ENCODE measurements at regions not wholly inside any gene's neighbourhood (a gene's known extent, or its start where the extent isn't known, plus 50 kb on each side); places are given as distances from the start of the nearest gene placed in this dataset.
A peak's percentile ranks its signal among the peaks of the same experiment; 100 is the strongest.

DNA sequence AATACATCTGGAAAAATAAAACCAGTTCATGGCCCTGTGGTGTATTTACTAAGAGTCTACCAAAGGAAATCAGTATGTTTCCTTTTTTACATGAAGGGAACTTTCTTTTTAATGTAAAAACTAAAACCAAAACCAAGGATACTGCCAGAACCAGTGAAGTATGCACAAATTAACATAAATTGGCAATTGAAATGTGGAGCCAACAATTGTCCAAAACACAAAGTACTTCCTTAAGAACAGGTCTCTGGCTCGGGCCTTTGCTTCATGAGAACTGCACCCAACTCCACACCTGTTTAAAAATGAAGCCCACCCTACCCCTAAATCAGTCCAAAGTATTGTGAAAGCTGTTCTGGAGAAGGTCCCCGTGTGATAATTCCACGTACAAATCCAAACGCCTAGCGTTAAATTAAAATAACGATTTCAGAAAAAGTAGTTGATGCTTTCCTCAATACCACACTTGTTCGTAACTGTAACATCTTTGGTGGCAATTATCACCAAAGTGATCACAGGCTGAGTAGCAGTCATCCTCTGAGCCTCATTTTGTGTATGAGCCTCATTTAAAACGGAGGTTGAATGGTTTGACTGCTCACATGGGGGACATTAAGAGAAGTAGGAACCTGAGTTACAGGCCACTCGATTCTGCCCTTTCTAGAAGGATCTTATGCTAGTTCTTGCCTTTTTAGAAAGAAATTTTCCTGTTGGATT is 93.0 kb downstream of the GEMIN8 start:
- Histone ChIP-seq H3K9me3 (ENCODE audit: control insufficient read depth, insufficient read depth, low read length) (no peaks in the 10 kb centered on the region), H3K27ac (ENCODE audit: low read depth, low read length) (peak overlapping the region; percentile 71), H3K27me3 (ENCODE audit: control insufficient read depth, insufficient read depth, low read length) (no peaks in the 10 kb centered on the region), H3K4me3 (ENCODE audit: low read depth, low read length) (peak overlapping the region; percentile 79), H3K9ac (ENCODE audit: low read depth, low read length) (peak overlapping the region; percentile 80), H3K36me3 (ENCODE audit: control insufficient read depth, insufficient read depth, low read length) (peaks cover 30% of the 10 kb centered on the region), H3K4me1 (ENCODE audit: control insufficient read depth, insufficient read depth, low read length) (peaks cover 82% of the 10 kb centered on the region)

DNA sequence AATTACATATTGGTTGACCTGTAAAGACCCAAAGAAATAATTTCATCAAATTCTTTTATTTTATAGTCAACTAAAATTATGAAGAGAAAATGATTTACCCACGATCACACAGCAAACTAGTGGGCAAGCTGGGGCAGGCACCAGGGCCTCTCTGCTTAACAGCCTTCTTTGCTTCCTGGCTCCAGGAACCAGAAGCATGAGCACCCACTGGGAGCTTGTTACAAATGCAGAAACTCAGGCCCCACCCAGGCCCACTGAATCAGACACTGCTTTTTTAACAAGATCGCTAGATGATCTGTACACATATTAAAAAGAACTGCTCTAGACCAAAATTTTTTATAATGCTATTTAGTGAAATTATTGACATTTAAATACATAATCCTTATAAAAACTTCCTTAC is 95.0 kb downstream of the GEMIN8 start:
- Histone ChIP-seq H3K4me1 (ENCODE audit: control insufficient read depth, insufficient read depth, low read length) (peaks cover 64% of the 10 kb centered on the region), H3K4me3 (ENCODE audit: low read depth, low read length) (peak overlapping the region; percentile 11; the same call in 1 of the 2 replicates), H3K9me3 (ENCODE audit: control insufficient read depth, insufficient read depth, low read length) (no peaks in the 10 kb centered on the region), H3K9ac (ENCODE audit: low read depth, low read length) (peak overlapping the region; percentile 27; the same call in 1 of the 2 replicates), H3K27ac (ENCODE audit: low read depth, low read length) (no peak overlapping the region), H3K27me3 (ENCODE audit: control insufficient read depth, insufficient read depth, low read length) (no peaks in the 10 kb centered on the region), H3K36me3 (ENCODE audit: control insufficient read depth, insufficient read depth, low read length) (peaks cover 30% of the 10 kb centered on the region)

DNA sequence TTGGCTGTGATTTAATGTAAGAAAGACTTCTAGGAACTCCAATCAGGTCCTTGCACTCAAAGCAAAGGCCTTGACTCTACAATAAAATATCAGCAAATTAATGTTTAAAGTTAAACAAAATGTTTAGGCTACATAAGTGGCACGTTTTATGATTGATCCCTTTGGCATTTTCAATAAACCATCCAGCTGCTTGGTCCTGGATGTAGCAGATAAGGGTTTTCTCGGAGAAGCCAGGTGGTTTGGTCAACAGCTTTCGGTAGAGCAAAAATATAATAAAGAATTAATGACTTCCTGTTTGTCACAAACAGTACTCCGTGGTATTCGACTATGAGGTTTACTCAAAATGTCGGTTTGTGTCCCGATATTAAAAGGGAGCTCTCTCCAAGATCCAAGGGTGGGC is 95.8 kb downstream of the GEMIN8 start:
- no peak overlapping the region for H3K4me3 ChIP-seq (ENCODE audit: low read depth, low read length)
- peaks cover 30% of the 10 kb centered on the region for H3K36me3 ChIP-seq (ENCODE audit: control insufficient read depth, insufficient read depth, low read length)
- H3K4me1 ChIP-seq (ENCODE audit: control insufficient read depth, insufficient read depth, low read length) = peaks cover 65% of the 10 kb centered on the region
- peak overlapping the region; percentile 25 for H3K27ac ChIP-seq (ENCODE audit: low read depth, low read length)
- H3K27me3 ChIP-seq (ENCODE audit: control insufficient read depth, insufficient read depth, low read length) = no peaks in the 10 kb centered on the region
- H3K9ac ChIP-seq (ENCODE audit: low read depth, low read length) = 0 out of 2 replicates have a peak overlapping the region, but pooled peaks have one; percentile 27
- no peaks in the 10 kb centered on the region for H3K9me3 ChIP-seq (ENCODE audit: control insufficient read depth, insufficient read depth, low read length)

DNA sequence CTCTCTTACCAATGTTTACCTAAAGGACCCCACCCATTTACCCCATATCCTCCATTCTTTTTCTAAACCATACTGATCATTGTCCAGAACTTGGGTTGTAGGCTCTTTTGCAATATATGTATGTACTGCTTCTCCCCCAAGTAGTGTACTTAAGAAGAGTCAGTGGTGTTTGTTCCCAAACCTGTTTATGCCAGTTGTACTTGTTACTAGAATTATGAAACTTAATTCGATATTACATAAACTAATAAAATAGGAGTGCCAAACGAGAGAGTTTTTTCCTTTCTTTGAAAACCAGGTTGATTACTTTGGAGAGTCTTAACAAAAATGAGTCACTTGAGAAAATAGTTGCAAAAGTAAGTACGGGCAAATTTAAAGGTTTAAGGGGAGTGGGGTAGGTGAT is 96.3 kb downstream of the GEMIN8 start:
- Histone ChIP-seq H3K9ac (ENCODE audit: low read depth, low read length) (no peak overlapping the region), H3K4me3 (ENCODE audit: low read depth, low read length) (no peak overlapping the region), H3K36me3 (ENCODE audit: control insufficient read depth, insufficient read depth, low read length) (peaks cover 30% of the 10 kb centered on the region), H3K9me3 (ENCODE audit: control insufficient read depth, insufficient read depth, low read length) (no peaks in the 10 kb centered on the region), H3K27ac (ENCODE audit: low read depth, low read length) (no peak overlapping the region), H3K27me3 (ENCODE audit: control insufficient read depth, insufficient read depth, low read length) (no peaks in the 10 kb centered on the region), H3K4me1 (ENCODE audit: control insufficient read depth, insufficient read depth, low read length) (peaks cover 70% of the 10 kb centered on the region)

DNA sequence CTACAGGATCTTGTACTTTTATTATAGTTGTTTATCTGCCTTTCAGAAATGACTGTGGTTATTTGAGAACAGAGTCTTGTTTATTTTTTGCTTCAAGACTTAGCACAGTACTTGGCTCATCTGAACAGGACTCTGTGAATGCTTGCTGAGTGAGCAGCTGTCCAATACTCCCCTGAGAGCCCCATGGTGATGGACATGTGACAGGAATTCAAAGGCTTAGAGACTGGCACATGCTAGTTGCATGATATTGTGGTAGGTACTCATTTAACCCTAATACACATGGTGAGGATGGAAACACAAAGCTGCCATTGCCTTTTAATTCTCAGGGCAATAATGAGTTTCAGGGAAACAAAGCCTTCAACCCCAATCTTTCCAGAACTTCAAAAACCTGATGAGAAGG is 97.3 kb downstream of the GEMIN8 start:
- peaks cover 79% of the 10 kb centered on the region for H3K4me1 ChIP-seq (ENCODE audit: control insufficient read depth, insufficient read depth, low read length)
- no peaks in the 10 kb centered on the region for H3K27me3 ChIP-seq (ENCODE audit: control insufficient read depth, insufficient read depth, low read length)
- no peak overlapping the region for H3K4me3 ChIP-seq (ENCODE audit: low read depth, low read length)
- no peaks in the 10 kb centered on the region for H3K9me3 ChIP-seq (ENCODE audit: control insufficient read depth, insufficient read depth, low read length)
- H3K27ac ChIP-seq (ENCODE audit: low read depth, low read length) = no peak overlapping the region
- no peak overlapping the region for H3K9ac ChIP-seq (ENCODE audit: low read depth, low read length)
- H3K36me3 ChIP-seq (ENCODE audit: control insufficient read depth, insufficient read depth, low read length) = peaks cover 30% of the 10 kb centered on the region

DNA sequence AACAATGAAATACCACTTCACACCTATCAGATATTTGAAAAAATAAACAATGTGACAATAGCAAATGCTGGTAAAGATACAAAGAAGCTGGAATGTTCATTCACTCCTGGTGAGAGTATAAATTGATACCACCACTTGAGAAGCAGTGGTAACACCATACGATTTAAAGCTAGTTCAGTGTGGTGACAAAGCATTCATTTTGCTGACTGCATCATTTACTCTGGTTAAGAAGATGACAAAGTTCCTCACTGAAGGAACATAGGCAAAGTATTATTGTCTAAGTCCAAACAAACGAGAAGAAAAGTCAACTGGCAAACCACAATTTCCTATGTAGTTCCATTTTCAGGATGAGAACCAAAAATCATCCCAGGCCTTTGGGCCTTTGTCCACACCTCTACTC is 102.5 kb downstream of the GEMIN8 start:
- H3K4me1 ChIP-seq (ENCODE audit: control insufficient read depth, insufficient read depth, low read length) = peaks cover 32% of the 10 kb centered on the region
- H3K4me3 ChIP-seq (ENCODE audit: low read depth, low read length) = no peak overlapping the region; the same call in 1 of the 2 replicates
- peaks cover 5% of the 10 kb centered on the region; the same call in 1 of the 2 replicates for H3K36me3 ChIP-seq (ENCODE audit: control insufficient read depth, insufficient read depth, low read length)
- H3K27me3 ChIP-seq (ENCODE audit: control insufficient read depth, insufficient read depth, low read length) = no peaks in the 10 kb centered on the region
- H3K9me3 ChIP-seq (ENCODE audit: control insufficient read depth, insufficient read depth, low read length) = no peaks in the 10 kb centered on the region
- no peak overlapping the region for H3K9ac ChIP-seq (ENCODE audit: low read depth, low read length)
- H3K27ac ChIP-seq (ENCODE audit: low read depth, low read length) = no peak overlapping the region

DNA sequence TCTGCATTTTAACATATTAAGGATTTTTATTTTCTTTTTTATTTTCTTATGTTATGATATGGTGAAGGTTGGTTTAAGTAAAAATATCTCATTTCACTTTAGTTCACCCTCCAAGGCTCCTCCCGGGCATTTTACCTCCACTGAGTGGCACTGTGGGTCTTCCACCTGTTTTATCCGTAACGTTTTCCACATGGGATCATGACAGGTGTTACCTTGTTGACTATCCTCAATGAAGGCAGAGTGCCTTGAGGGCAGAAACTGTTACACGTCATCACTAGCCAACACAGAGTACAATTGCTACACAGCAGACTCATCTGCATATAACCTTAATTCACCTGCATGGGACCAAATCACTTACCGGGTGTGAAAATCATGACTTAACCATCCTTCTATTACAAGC is 105.8 kb downstream of the GEMIN8 start:
- Histone ChIP-seq H3K4me1 (ENCODE audit: control insufficient read depth, insufficient read depth, low read length) (peaks cover 19% of the 10 kb centered on the region), H3K27ac (ENCODE audit: low read depth, low read length) (no peak overlapping the region), H3K27me3 (ENCODE audit: control insufficient read depth, insufficient read depth, low read length) (no peaks in the 10 kb centered on the region), H3K9me3 (ENCODE audit: control insufficient read depth, insufficient read depth, low read length) (no peaks in the 10 kb centered on the region), H3K9ac (ENCODE audit: low read depth, low read length) (no peak overlapping the region), H3K4me3 (ENCODE audit: low read depth, low read length) (no peak overlapping the region), H3K36me3 (ENCODE audit: control insufficient read depth, insufficient read depth, low read length) (peaks cover 9% of the 10 kb centered on the region; the same call in 1 of the 2 replicates)

DNA sequence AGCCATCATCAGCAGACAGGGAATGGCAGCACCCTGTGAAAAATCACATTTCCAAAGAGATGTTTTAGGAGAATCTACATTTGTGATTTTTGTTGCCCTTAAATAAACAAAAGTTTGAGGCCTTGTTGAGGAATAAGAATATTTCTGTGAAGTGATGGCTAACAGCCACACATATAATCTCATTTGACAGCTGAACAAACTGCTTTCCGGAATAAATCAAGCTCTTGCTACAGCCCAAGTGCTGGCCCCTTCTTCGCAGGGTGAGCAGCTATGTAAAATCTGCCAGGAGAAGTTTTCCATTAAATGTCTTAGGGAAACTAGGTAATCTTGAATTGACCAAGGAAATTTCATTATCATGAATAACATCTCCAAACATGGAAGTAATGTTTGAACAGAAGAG is 106.4 kb upstream of the GPM6B start:
- Histone ChIP-seq H3K27ac (ENCODE audit: low read depth, low read length) (no peak overlapping the region), H3K9ac (ENCODE audit: low read depth, low read length) (no peak overlapping the region), H3K27me3 (ENCODE audit: control insufficient read depth, insufficient read depth, low read length) (no peaks in the 10 kb centered on the region), H3K9me3 (ENCODE audit: control insufficient read depth, insufficient read depth, low read length) (no peaks in the 10 kb centered on the region), H3K4me3 (ENCODE audit: low read depth, low read length) (no peak overlapping the region), H3K4me1 (ENCODE audit: control insufficient read depth, insufficient read depth, low read length) (peaks cover 13% of the 10 kb centered on the region), H3K36me3 (ENCODE audit: control insufficient read depth, insufficient read depth, low read length) (peaks cover 10% of the 10 kb centered on the region; the same call in 1 of the 2 replicates)

DNA sequence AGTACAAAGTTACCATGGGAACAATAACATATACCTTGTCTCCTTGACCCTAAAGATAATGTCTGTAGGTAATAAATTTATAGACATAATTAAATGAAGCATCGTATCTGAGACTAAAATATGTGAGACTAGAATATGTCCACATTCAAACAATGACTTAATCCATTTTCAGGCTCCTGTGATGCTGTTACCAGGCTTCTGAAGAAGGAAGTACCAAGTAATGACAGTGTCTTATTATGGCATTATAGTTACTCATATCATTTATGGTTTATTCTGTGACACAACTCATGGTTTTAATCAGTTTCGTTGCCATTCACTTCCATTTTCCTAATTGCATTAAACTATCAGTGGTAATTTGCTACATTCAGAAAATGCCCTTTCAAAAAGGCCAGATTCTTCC is 100.6 kb upstream of the GPM6B start:
- peaks cover 8% of the 10 kb centered on the region; the same call in 1 of the 2 replicates for H3K36me3 ChIP-seq (ENCODE audit: control insufficient read depth, insufficient read depth, low read length)
- H3K27ac ChIP-seq (ENCODE audit: low read depth, low read length) = no peak overlapping the region
- H3K9me3 ChIP-seq (ENCODE audit: control insufficient read depth, insufficient read depth, low read length) = no peaks in the 10 kb centered on the region
- H3K4me1 ChIP-seq (ENCODE audit: control insufficient read depth, insufficient read depth, low read length) = no peaks in the 10 kb centered on the region
- H3K4me3 ChIP-seq (ENCODE audit: low read depth, low read length) = no peak overlapping the region
- no peak overlapping the region for H3K9ac ChIP-seq (ENCODE audit: low read depth, low read length)
- H3K27me3 ChIP-seq (ENCODE audit: control insufficient read depth, insufficient read depth, low read length) = no peaks in the 10 kb centered on the region

DNA sequence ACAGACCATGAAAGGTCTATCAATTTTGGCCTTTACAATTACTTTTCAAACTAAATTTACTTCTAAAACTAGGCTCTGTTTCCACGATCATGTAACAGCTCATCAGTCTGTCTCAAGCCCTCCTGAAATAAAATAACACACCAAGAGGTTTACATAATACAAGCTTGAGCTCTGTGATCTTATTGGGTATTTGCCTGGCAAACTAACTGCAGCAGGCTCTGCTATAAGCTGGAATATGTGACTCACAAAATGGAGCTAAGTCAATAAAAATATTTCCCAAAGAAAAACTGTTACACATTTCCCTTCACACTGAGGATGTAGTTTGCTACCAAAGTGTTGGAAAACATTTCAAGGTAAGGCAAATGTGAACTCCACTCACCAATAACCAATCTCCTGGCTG is 94.7 kb upstream of the GPM6B start:
- H3K36me3 ChIP-seq (ENCODE audit: control insufficient read depth, insufficient read depth, low read length) = no peaks in the 10 kb centered on the region
- no peaks in the 10 kb centered on the region for H3K27me3 ChIP-seq (ENCODE audit: control insufficient read depth, insufficient read depth, low read length)
- H3K9me3 ChIP-seq (ENCODE audit: control insufficient read depth, insufficient read depth, low read length) = no peaks in the 10 kb centered on the region
- H3K4me1 ChIP-seq (ENCODE audit: control insufficient read depth, insufficient read depth, low read length) = peaks cover 15% of the 10 kb centered on the region
- H3K4me3 ChIP-seq (ENCODE audit: low read depth, low read length) = no peak overlapping the region
- H3K9ac ChIP-seq (ENCODE audit: low read depth, low read length) = no peak overlapping the region
- no peak overlapping the region for H3K27ac ChIP-seq (ENCODE audit: low read depth, low read length)

DNA sequence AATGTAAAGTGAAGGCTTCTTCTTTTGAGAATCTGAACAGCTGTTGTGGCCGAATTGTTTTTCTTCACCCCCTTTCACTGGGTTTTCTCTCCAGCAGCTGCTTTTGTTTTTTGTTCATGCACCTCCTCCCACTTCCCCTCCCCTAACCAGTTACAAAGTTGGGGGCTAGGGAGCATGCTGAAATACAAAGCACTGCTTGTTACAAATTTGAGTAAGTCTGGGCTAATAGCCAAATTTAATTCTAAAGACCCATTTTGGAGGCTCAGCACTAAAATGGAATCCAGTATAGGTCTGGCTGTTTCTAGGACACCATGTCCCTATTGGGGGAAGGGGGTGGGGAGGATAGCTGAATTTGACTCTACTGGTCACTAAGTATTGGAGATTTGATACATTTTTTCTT is 89.2 kb upstream of the GPM6B start:
- H3K4me1 ChIP-seq (ENCODE audit: control insufficient read depth, insufficient read depth, low read length) = peaks cover 36% of the 10 kb centered on the region
- no peaks in the 10 kb centered on the region for H3K27me3 ChIP-seq (ENCODE audit: control insufficient read depth, insufficient read depth, low read length)
- H3K9me3 ChIP-seq (ENCODE audit: control insufficient read depth, insufficient read depth, low read length) = no peaks in the 10 kb centered on the region
- no peak overlapping the region for H3K4me3 ChIP-seq (ENCODE audit: low read depth, low read length)
- 0 out of 2 replicates have a peak, but pooled peaks cover 3% of the 10 kb centered on the region for H3K36me3 ChIP-seq (ENCODE audit: control insufficient read depth, insufficient read depth, low read length)
- H3K9ac ChIP-seq (ENCODE audit: low read depth, low read length) = no peak overlapping the region
- H3K27ac ChIP-seq (ENCODE audit: low read depth, low read length) = peak overlapping the region; percentile 42
